ENCODE measurements at regions not wholly inside any gene's neighbourhood (a gene's known extent, or its start where the extent isn't known, plus 50 kb on each side); places are given as distances from the start of the nearest gene placed in this dataset.

DNA sequence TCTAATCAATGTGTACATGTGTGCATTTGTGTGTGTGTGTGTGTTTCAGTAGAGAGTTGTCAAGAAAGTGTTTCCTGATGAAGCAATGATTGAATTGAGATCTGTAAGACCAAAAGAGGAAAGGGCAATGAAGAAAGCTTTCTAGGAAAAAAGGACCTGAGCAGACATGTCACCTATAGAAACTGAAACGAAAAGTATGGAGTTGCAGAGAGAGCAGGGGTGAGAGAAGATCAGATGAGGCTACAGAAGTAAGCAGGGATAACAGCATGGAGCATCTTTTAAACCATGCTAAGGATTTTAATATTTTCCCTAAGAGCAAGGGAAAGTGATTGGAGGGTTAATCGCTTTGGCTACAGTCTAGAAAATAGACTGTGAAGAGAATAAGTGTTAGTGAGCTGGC lies 1459.4 kb upstream of the TENM4 start:
- Histone ChIP-seq H3K9ac (ENCODE audit: low read length) (no peak overlapping the region), H3K4me1 (ENCODE audit: insufficient read depth, low read length, severe bottlenecking) (no peaks in the 10 kb centered on the region), H3K27ac (ENCODE audit: low read depth, low read length, poor library complexity, severe bottlenecking) (no peak overlapping the region)

GRCh38 chr11:80899381-80899780 lies 1458.6 kb upstream of the TENM4 start:
- H2AFZ ChIP-seq (ENCODE audit: low read length) = no peak overlapping the region
- TF ChIP-seq CTCF (IDR thresholded peaks at IDR 0.05; ENCODE audit: low read length) (no peak), EZH2 (IDR thresholded peaks at IDR 0.05; ENCODE audit: borderline replicate concordance, low read length) (no peak)
- no peak overlapping the region for H3K27ac ChIP-seq (ENCODE audit: low read depth, low read length, poor library complexity, severe bottlenecking)
- H3K9ac ChIP-seq (ENCODE audit: low read length) = no peak overlapping the region
- H3K4me2 ChIP-seq (ENCODE audit: low read length) = no peak overlapping the region
- no peaks in the 10 kb centered on the region for H3K4me1 ChIP-seq (ENCODE audit: insufficient read depth, low read length, severe bottlenecking)
- no peaks in the 10 kb centered on the region for H3K36me3 ChIP-seq (ENCODE audit: insufficient read depth, low read length)
- no peaks in the 10 kb centered on the region for H3K9me3 ChIP-seq (ENCODE audit: low read length)
- H3K79me2 ChIP-seq (ENCODE audit: insufficient read depth, low read length) = no peaks in the 10 kb centered on the region
- no peaks in the 10 kb centered on the region for H3K9me2 ChIP-seq (ENCODE audit: low read depth, low read length)
- no peak overlapping the region for H3K4me3 ChIP-seq (ENCODE audit: low read depth, low read length, poor library complexity, severe bottlenecking)
- no peaks in the 10 kb centered on the region for H3F3A ChIP-seq (ENCODE audit: insufficient read depth, low read length)
- H3K27me3 ChIP-seq (ENCODE audit: insufficient read depth, low read length) = no peaks in the 10 kb centered on the region
- no peaks in the 10 kb centered on the region for H4K20me1 ChIP-seq (ENCODE audit: insufficient read depth, low read length)

More for the DNA sequence above, 1459.4 kb upstream of the TENM4 start:
- H3F3A ChIP-seq (ENCODE audit: insufficient read depth, low read length) = no peaks in the 10 kb centered on the region
- no peaks in the 10 kb centered on the region for H3K79me2 ChIP-seq (ENCODE audit: insufficient read depth, low read length)
- no peaks in the 10 kb centered on the region for H3K9me2 ChIP-seq (ENCODE audit: low read depth, low read length)
- H3K36me3 ChIP-seq (ENCODE audit: insufficient read depth, low read length) = no peaks in the 10 kb centered on the region
- TF ChIP-seq CTCF (IDR thresholded peaks at IDR 0.05; ENCODE audit: low read length) (no peak), EZH2 (IDR thresholded peaks at IDR 0.05; ENCODE audit: borderline replicate concordance, low read length) (no peak)
- H4K20me1 ChIP-seq (ENCODE audit: insufficient read depth, low read length) = no peaks in the 10 kb centered on the region
- H2AFZ ChIP-seq (ENCODE audit: low read length) = no peak overlapping the region
- no peaks in the 10 kb centered on the region for H3K27me3 ChIP-seq (ENCODE audit: insufficient read depth, low read length)
- H3K9me3 ChIP-seq (ENCODE audit: low read length) = no peaks in the 10 kb centered on the region
- no peak overlapping the region for H3K4me2 ChIP-seq (ENCODE audit: low read length)
- no peak overlapping the region for H3K4me3 ChIP-seq (ENCODE audit: low read depth, low read length, poor library complexity, severe bottlenecking)

DNA sequence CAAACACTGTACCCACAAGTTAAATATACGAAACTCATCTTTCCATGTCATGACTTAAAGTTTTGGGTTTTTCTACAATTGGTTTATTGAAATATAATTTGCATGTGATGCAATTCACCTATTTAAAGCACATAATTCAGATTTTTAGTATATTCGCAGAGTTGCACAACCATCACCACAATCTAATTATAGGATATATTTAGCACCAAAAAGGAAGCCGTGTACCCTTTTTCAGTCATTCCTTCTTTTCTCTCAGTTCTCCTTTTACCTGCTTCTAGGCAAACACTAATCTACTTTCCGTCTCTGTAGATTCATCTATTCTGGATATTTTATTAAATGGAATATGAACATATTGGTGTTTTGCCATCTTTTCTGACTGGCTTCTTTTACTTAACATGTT lies 1458.1 kb upstream of the TENM4 start:
- Histone ChIP-seq H3K27ac (ENCODE audit: low read depth, low read length, poor library complexity, severe bottlenecking) (no peak overlapping the region), H3K36me3 (ENCODE audit: insufficient read depth, low read length) (no peaks in the 10 kb centered on the region), H4K20me1 (ENCODE audit: insufficient read depth, low read length) (no peaks in the 10 kb centered on the region), H3K4me2 (ENCODE audit: low read length) (no peak overlapping the region), H2AFZ (ENCODE audit: low read length) (no peak overlapping the region), H3K4me3 (ENCODE audit: low read depth, low read length, poor library complexity, severe bottlenecking) (no peak overlapping the region), H3K4me1 (ENCODE audit: insufficient read depth, low read length, severe bottlenecking) (no peaks in the 10 kb centered on the region), H3K9ac (ENCODE audit: low read length) (no peak overlapping the region), H3K27me3 (ENCODE audit: insufficient read depth, low read length) (no peaks in the 10 kb centered on the region), H3K9me2 (ENCODE audit: low read depth, low read length) (no peaks in the 10 kb centered on the region), H3K9me3 (ENCODE audit: low read length) (no peaks in the 10 kb centered on the region), H3F3A (ENCODE audit: insufficient read depth, low read length) (no peaks in the 10 kb centered on the region), H3K79me2 (ENCODE audit: insufficient read depth, low read length) (no peaks in the 10 kb centered on the region)
- TF ChIP-seq EZH2 (IDR thresholded peaks at IDR 0.05; ENCODE audit: borderline replicate concordance, low read length) (no peak), CTCF (IDR thresholded peaks at IDR 0.05; ENCODE audit: low read length) (no peak)

Data from OCI-LY1 (cell line).